ENCODE measurements at regions not wholly inside any gene's neighbourhood (a gene's known extent, or its start where the extent isn't known, plus 50 kb on each side); places are given as distances from the start of the nearest gene placed in this dataset.

DNA sequence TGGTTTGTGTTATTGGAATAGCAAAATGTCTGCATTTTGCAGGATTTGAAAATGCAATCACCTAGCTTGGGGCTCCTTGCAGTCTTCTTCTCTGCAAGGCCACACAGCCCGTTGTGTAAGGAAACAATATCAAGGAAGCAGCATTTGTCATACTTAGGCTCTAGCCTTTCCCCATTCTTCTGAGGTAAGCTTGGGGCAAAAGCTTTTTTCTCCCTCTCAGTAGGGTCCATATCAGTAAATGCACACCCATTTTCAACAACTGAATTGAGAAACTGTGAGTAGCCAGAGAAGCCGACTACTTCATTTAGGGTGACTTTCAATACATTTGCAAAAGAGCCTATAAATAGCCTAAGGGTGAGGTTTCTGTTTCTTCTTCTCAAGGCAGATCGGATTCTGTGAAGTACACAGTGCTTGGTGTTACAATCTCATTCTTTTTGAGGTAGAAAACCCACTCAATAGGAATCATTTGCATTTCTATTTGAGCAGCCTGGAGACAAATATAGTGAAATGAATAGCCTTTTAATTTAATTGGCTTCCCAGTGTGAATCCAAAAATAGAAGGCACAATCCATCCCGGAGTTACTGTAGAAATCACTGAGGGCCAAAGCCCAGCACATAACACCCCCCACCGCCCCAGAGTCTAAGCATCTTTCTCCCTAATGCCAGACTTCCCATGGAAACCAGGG, 61.8 kb downstream of the BTBD3 start:
- TF ChIP-seq, protein P1, sequence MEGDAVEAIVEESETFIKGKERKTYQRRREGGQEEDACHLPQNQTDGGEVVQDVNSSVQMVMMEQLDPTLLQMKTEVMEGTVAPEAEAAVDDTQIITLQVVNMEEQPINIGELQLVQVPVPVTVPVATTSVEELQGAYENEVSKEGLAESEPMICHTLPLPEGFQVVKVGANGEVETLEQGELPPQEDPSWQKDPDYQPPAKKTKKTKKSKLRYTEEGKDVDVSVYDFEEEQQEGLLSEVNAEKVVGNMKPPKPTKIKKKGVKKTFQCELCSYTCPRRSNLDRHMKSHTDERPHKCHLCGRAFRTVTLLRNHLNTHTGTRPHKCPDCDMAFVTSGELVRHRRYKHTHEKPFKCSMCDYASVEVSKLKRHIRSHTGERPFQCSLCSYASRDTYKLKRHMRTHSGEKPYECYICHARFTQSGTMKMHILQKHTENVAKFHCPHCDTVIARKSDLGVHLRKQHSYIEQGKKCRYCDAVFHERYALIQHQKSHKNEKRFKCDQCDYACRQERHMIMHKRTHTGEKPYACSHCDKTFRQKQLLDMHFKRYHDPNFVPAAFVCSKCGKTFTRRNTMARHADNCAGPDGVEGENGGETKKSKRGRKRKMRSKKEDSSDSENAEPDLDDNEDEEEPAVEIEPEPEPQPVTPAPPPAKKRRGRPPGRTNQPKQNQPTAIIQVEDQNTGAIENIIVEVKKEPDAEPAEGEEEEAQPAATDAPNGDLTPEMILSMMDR (IDR thresholded peaks at IDR 0.05; ENCODE audit: low read length), result no peak
- TF ChIP-seq EZH2 (IDR thresholded peaks at IDR 0.05; ENCODE audit: borderline replicate concordance, low read length), result no peak
